Stimulated activated CD4-positive, alpha-beta T cell treated with anti-CD3 and anti-CD28 coated beads, Interleukin-12 subunit alpha, Interleukin-12 subunit beta, amount 100 ng/mL, for 24 hours (primary cell): ENCODE measurements at regions not wholly inside any gene's neighbourhood (a gene's known extent, or its start where the extent isn't known, plus 50 kb on each side); places are given as distances from the start of the nearest gene placed in this dataset.

ENCODE experiments used
- DNase-seq, 2 experiments: peaks; one replicate each; pipeline ENCODE4 v3.0.0-alpha.2; 2020; ENCODE audit warnings: low read depth in 2 of 2

DNA sequence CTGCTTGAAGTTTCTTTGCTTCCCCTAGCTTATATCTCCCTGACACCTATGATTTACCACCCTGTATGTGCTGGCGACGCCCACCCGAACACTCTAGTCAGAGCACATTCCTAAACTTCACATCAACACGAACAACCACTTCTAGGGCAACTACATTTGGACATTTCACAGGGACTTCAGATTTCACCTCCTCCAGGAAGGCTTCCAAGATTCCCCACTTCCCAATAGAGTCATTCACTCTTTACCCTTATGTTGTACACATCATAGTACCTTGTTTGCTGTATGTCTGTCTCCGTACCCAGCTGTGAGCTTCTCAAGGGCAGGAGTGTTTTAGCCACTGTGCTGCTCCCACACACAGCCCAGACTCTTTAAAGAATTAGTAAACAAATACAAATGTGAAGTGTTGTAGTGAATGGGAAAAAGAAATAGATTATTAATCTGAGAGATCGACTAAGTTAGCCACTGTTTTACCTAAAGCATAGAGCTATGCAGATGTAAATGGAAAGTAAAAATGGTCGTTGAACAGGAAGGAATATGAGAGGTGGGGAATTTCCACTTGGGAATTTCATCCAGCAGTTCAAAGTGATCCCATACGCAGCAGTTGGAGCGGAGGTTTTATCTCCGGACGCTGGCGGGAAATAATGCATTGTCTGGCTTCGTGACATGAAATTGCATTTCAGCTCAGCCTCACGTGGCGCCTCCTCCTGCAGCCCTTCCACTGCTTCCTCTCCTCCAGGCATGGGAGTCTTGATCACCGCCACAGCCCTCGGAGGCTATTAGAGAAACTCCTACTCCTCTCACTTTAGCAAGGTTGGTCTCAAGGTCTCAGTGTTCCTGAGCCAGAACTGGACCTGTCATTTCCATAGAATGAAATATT lies 233.4 kb upstream of the COPS8 start:
- DNase-seq: no peak

DNA sequence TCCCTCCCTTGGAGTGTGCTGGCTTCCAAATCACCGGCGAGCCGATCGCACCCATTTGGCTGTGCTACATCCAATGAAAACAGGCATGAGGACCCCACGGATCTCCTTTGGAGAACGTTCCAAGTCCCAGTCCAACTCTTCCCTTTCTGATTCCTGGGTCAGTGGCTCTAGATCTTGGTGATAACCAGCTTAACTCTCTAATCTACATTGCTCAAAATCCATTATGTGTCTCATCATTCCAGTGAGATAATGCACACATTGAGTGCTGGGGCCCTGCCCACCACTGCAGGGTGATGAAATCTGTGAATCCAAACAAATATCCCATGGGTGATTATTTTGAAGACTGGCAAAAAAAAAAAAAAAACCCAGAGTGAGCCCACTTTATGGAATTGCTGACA lies 232.7 kb upstream of the COPS8 start:
- no peak for DNase-seq

DNA sequence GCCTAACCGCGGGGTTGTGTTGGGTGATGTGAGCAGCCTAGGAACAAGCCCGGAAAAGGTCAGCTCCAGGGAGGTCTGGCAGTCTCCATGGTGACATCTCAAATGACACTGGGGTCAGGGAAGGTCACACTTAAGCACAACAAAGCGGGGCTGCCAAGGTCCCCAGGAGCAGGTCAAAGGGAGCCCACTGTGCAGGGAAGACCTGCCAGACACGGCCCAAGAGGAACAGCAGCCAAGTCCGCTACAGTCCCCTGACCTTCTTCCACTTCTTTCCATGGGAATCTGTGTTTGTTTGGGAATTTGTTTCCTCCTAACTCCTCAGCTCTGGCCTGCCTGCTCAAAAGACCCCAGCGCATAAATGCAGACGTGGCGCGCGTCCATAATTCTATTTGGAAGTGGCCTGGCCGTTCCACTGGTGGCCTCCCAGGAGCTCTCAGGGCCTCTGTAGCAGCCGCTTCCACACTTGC lies 232.1 kb upstream of the COPS8 start:
- no peak for DNase-seq

DNA sequence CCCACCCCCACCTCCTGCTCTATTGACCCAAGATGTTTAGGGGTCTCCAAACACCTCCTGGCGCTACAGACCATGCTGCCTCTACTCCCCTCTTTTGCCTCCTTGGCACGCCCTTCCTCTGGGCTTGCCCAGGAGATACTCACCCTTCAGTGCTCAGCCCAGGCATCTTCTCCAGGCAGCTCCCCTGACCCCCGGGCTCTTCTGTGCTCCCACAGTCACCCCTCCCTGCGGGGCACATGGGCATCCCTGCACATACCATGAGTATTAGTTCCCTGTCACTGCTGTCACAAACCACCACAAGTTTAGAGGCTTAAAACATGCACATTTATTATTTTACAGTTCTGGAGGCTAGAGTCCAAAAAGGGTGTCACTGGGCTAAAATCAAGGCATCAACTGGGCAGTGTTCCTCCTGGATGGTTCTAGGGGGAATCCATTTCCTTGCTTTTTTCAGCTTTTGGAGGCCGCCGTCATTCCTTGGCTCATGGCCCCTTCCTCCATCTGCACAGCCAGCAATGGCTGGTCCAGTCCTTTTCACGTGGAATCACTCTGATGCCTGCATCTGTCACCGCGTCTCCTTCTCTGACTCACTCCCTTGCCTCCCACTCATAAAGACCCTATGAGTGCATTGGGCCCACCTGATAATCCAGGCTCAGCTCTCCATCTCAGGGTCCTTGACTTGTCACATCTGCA lies 230.4 kb upstream of the COPS8 start:
- no peak for DNase-seq

DNA sequence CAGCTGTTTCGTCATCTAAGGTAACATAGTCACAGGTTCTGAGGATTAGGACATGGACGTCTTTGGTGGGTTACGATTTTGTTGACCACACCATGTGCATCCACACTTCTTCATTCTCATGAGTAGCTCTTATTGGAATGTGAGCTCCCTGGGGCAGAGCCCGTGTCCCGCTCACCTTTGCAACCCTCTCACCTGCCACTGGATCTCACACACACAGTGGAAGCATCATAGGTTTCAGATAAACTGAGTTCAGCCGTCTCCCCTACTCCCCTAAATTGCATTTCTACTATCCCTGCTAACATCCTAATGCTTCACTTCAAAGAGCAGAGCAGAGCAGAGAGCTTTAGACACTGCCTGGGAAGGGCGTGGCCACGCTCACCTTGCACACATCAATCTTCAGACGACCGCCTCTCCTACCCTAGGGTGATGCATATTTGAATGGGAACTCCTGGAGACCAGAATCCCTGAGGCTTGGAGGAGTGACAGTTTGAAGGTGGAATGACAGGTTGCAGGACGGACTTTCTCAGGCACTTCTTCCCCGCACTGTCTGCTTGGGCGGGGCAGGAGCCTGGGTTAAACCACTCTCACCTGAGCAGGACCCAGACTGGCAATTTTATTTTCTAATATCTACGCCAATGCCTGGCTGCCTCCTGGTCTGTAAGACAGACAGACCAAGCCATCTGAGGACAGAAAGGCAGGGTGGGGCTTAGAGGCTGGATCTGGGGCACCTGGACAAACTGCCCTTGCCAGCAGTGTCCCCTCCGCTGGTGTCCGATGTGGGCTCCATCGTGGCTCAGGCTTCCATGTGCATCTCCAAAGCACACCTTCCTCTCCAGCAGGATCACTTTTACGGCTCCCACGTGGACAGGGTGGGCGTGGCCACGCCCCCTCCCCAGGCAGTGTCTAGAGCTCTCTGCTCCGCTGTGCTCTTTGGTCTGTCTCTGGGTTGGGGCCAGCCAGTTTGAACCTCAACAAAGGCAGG lies 229.5 kb upstream of the COPS8 start:
- no peak for DNase-seq

DNA sequence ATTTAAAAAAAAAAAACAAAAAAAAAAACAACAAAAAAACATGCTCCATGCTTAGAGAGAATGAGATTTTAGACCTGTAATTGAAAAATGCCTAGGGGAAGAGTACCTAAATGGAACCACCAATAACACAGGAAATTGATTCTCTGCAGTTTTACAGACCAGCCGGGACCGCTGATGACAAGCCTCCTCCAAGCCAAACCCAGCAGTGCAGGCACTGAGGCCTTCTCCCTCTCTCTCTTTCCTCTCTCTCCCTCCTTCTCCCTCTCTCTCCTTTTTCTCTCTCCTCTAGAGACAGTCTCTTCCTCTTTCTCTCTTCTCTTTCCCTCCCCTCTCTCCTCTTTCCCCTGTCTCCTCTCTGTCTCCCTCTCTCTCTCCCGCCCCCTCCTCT lies 228.8 kb upstream of the COPS8 start:
- no peak for DNase-seq

DNA sequence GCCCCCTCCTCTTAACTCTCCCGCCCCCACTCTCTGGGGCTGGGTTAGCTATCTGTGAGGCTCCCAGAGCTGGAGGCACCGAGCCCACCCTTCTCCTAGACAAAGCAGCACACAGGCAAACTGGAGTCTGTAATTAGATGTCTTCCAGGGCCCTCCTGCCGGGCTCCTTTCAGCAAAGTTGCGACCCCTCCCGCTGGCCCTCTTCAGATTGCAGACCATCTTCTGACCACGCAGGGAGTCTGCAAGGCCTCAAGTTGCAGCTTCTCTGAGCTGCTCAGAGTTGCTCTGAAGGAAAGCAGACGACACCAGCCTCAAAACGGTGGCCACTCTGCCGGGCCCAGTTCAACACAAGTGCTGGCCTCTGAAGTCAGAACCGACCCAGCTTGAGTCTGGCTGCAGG lies 228.4 kb upstream of the COPS8 start:
- no peak for DNase-seq

DNA sequence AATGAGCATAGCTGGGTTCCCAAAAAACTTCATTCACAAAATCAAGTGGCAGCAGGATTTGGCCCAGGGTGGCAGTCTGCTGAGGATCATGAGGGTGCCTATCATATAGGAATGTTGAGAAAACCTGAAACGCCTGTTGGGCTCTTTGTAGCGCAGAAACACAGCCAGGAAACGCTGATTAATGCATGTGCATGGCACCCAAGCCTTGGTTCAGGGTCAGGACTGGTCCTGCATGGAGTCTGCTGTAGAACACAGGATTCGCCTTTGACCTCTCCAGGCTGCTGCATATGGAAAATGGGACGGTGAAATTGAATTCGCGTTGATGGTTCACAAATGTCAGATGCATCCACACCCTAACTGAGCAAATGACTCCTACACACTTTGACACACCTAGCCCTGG lies 227.9 kb upstream of the COPS8 start:
- no peak for DNase-seq

DNA sequence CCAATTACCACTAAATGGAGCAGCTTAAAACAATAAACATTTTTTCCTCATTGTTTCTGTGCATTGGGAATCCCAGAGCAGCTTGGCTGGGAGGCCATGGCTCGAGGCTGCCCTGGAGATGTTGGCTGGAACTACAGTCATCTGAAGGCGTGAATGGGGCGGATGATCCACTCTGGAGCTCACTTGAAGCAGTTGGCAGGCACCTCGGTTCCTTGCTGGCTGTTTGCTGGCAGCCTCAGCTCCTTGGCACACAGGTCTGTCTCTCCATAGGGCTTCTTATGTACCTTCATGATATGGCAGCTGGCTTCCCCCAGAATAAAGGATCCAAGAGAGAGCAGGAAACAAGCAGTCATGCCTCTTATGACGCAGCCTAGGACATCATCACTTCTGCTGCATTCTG lies 227.0 kb upstream of the COPS8 start:
- DNase-seq: no peak

DNA sequence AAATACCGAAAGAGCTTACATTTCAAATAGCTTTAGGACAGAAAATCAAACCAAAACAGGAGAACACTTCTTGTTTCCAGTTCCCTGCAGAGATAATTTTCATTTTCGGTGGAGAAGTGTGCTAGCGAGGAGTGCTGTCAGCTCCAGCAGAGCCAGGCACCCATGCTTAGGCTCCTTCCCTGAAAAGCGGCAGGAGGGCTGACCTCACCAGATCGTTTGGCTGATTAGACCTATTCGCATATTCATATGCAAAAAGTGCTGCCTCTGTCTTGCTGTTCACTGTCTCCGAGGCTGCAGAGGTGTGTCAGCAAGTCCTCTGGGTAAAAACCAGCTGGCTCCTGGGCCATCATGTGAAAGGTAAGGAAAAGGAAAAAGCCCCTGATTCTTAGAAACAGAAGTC lies 225.8 kb upstream of the COPS8 start:
- DNase-seq: no peak

DNA sequence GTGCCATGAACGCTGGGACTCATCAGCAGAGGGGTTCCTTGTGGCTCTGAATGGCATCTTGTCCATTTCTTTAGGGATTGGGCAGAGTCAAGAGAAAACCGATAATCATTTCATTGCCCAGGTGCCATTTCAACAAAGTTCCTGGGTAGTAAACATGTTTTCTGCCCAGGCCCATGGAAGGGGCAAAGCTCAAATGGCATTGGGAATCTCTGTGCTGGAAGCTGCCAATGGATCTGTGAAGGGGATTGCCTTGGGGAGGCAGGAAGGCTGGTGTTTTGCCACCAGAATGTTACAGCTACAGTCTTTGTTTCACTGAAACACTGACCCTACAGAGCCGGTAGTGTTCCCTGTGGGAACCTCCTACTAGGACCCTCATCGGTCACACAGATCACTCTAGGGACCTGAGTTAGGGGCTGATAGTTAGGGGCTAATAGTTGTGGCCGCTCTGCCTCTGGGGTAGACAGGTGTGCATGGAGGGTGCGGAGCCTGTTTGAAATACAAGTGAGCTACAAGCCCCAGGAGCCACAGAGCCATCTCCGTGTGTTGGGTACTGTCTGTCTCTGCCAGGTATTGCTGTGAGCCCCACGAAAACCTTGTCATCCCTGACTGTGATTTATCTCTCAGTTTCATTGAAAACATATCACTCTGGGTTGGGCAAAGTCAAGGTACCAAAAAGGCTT lies 224.4 kb upstream of the COPS8 start:
- no peak for DNase-seq

DNA sequence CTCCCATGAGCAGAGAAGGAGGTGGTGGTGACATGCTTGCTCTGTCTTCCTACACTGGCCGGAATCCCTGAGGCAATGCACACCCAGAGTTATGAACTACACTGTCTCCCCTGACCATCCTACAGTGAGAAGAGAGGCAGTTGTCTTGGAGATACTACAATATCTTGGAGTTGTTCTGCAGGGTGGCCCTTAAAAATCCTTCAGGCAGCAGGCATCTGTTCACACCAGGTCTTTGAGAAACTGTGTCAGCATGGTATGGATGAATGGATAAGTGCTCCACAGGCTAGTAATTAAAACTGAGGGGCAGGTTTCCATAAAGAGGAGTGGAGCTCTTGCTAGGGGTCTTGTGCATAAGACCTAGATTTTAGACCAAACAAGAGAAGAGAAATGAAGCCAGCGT lies 223.7 kb upstream of the COPS8 start:
- DNase-seq: no peak

DNA sequence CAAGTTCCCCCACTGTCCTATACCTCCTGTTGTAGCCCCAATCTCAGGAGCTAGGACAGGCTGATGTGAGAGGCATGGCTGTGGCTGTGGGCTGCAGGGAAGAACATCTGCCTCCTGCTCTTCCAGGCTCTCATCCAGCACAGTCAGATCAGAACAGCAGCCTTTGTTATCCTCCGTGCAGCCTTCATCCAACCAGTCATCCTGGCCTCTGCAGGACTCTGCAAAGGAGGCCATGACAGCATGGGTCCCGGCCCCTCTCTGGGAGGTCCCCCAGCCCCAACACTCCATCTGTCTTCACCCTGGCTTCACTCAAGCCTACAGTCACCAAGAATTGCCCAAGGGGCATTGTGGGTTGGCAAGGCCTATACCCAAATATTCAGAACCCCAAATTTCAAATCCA lies 223.2 kb upstream of the COPS8 start:
- no peak for DNase-seq

DNA sequence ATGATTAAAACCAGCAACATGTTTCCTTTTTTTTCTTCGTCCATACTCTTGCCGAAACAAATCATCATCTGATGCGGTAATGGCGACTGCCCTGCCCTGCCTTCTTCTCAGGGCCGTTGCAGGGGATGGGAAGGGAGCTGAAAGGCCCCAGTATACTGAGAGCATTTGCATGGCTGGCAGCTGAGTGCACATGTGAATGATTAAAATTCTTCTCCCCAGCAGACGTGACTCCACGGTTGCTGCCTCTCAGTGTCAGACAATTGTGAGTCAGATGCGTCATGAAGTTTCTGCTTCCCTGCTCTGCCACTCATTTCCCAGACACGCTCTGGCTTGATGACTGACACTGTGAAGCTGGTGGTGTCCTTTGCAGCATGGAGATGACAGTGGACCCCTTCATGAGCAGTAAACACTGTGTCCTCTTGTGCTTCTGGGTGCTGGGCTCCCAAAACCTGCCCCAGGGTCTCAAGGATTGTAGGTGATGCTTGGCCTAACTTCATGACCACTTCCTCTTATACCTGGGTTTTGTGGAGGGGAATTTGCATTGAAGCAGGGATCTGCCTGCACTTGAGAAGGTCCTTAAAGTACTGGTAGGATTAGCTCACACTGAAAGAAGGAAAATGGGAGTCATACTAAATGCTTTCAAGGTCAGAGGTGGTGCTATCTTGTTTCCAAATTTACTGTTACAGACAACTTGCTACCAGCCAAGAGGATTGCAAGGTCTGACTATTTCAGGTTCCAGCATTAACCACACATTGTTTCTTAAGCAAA lies 222.5 kb upstream of the COPS8 start:
- no peak for DNase-seq

DNA sequence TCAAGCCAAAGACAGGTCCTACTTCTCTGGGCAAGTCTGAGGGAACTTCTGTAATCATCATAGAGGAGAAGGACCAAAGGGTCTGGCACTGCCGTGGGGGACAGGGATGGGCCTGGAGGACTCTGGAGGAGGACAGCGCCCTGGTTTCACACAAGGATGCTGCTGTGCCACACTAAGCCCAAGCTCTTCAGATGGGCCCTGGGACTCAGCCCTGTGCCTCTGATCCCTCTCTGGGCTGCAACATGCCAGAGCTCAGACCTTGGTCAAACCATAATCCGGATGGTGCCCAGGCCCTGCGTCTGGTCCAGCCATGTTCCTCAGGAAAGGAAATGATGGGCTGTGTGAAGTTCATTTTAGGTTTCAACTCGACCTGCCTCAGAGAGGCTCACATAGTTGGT lies 222.0 kb upstream of the COPS8 start:
- DNase-seq: no peak

DNA sequence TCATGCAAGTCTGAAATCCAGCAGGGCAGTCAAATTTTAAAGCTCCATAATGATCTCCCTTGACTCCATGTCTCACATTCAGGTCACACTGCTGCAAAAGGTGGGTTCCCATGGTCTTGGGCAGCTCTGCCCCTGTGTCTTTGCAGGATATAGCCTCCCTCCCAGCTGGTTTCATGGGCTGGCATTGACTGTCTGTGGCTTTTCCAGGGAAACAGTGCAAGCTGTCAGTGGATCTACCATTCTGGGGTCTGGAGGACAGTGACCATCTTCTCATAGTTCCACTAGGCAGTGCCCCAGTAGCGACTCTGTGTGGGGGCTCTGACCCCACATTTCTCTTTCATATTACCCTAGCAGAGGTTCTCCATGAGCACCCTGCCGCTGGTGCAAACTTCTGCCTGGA lies 220.6 kb upstream of the COPS8 start:
- no peak for DNase-seq

DNA sequence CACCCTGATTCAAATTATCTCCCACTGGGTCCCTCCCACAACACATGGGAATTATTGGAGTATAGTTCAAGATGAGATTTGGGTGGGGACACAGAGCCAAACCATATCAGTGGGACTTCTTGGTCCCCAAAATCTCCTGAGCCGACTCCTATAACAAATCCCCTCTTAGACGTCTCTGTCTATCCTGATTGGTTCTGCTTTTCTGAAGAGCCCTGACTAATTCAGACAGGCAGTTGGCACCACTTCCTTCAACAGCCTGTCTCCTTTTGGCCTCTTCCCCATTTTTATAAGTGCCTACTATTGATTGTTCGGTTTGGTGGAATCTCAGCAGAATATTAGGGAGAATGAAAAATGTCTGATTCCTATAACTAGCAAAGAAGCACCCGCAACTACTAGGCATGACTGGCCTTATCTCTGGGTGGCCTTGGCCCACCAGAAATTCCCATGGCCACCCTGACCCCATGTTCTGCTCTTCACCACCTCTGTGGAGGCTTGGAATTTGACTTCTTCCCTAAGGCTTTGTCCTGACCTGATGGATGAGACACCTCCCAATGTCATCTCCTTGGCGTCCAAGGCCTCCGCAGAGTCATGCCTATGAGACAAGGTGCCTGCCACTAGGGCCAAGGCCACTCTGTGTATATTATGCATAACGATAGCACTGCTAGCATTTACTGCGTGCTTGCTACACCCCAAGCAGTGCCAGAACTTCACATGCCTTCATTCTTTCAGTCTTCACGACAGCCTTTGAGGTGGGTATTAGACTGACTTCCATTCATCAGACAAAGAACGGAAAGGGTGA lies 218.9 kb upstream of the COPS8 start:
- no peak for DNase-seq

DNA sequence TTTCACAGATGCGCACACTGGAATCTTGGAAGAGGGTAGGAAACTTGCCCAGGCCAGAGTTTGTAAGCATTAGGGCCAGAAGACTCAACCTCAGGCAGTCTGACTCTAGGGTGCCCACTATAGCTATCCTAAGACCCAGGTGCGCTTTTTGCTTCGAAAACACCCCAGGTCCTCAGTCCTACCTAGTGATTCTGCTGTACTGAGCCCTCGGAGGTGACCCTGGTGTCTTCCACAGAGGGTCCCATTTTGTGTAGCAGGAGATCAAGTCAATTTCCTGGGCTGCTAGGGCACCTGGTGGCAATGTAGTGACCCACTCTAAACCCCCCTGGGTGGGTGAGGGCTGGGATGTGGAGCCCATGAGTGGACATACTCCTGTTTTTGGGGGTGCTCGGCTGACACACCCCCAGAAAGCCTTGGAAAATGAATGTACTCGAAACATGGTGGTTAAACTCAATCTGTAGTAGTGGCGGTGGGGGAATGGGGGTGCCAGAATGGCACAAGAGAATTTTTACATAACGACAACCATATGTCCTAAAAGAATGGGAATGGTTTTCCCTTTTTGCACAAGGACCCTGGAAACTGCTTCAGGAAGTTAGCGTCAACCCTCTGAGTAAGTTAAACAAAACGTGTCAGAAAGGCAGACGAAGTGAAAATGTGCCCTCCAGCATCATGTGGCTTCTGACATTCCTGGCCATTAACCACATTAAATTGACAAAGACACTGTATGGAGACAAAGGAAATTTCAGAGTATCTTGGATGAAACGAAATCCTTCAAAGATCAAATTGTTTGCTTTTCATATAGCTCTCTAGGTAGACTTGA lies 218.0 kb upstream of the COPS8 start:
- no peak for DNase-seq

DNA sequence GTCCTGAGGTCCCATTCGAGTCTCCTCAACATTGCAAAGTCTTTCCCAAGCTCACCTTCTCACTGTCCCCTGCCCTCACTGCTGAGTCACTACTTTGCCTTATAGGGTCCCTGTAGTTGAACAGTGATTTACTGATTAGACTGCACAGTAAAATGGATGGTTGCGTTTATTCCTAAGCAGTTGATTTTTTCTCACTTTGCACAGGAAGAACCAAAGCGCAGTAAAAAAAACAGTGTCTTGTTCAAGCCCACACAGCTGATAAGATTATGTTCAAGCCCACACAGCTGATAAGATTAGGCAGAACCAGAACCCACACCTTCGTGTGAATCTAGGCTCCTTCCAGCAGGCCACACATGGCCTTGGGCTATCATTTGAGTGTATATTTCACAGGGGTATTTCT lies 215.3 kb upstream of the COPS8 start:
- DNase-seq: no peak
